Fibroblast of lung (primary cell): ENCODE measurements at regions not wholly inside any gene's neighbourhood (a gene's known extent, or its start where the extent isn't known, plus 50 kb on each side); places are given as distances from the start of the nearest gene placed in this dataset.

Source experiments
- DNase-seq, 2 donors: peaks; one replicate each; pipeline versions ENCODE4 v3.0.0 to v3.0.0-alpha.2; 2010; ENCODE audit warnings: low read depth in 2 of 2
- H2AFZ ChIP-seq: 2 replicates; pipeline ENCODE4 v1.5.1; 2012; ENCODE audit warnings: low read length, control low read depth, inconsistent platforms
- H3K27ac ChIP-seq: 2 replicates; pipeline ENCODE4 v1.5.1; 2011; ENCODE audit warnings: low read length, control low read depth; ENCODE audit not compliant: insufficient read depth
- H3K27me3 ChIP-seq: 2 replicates; pipeline ENCODE4 v1.5.1; 2011; ENCODE audit warnings: mild to moderate bottlenecking, low read length; ENCODE audit not compliant: control insufficient read depth, insufficient read depth
- H3K36me3 ChIP-seq: 2 replicates; pipeline ENCODE4 v1.5.1; 2011; ENCODE audit warnings: low read length; ENCODE audit not compliant: control insufficient read depth, insufficient read depth
- H3K4me1 ChIP-seq: 2 replicates; pipeline ENCODE4 v1.5.1; 2011; ENCODE audit warnings: low read length; ENCODE audit not compliant: control insufficient read depth, insufficient read depth; ENCODE audit errors: extremely low read depth
- H3K4me2 ChIP-seq: 2 replicates; pipeline ENCODE4 v1.5.1; 2011; ENCODE audit warnings: low read length, control low read depth; ENCODE audit not compliant: insufficient read depth; ENCODE audit errors: extremely low read depth
- H3K4me3 ChIP-seq, 4 experiments: fragments of 200-600 bp in 1 of 4; sonication (generic) in 1 of 4; replicated peaks in 1 of 4; 2 replicates each; pipeline ENCODE4 v1.5.1; 2011 to 2016; ENCODE audit warnings: low read length in 4 of 4, low read depth in 3 of 4, mild to moderate bottlenecking in 3 of 4, control low read depth in 2 of 4, inconsistent platforms in 1 of 4, mixed read lengths in 1 of 4; ENCODE audit not compliant: insufficient read depth in 1 of 4; ENCODE audit errors: control extremely low read depth in 1 of 4
- H3K79me2 ChIP-seq: 2 replicates; pipeline ENCODE4 v1.5.1; 2012; ENCODE audit warnings: mild to moderate bottlenecking, low read length, inconsistent platforms; ENCODE audit not compliant: control insufficient read depth, insufficient read depth
- H3K9ac ChIP-seq: 2 replicates; pipeline ENCODE4 v1.5.1; 2011; ENCODE audit warnings: mild to moderate bottlenecking, low read length, control low read depth; ENCODE audit not compliant: insufficient read depth
- H3K9me3 ChIP-seq: 2 replicates; pipeline ENCODE4 v1.5.1; 2012; ENCODE audit warnings: low read depth, low read length; ENCODE audit not compliant: control insufficient read depth, insufficient read depth
- H4K20me1 ChIP-seq: 2 replicates; pipeline ENCODE4 v1.5.1; 2011; ENCODE audit warnings: low read length; ENCODE audit not compliant: control insufficient read depth, insufficient read depth; ENCODE audit errors: extremely low read depth
- EZH2 ChIP-seq: IDR thresholded peaks from 2 replicates; pipeline ENCODE4 v1.5.1; 2012; ENCODE audit warnings: low read length, control low read depth, mild to moderate bottlenecking; ENCODE audit errors: missing control alignments
- TF ChIP-seq, protein P1 (sequence below), 2 donors: IDR thresholded peaks in 1 of 2; conservative IDR thresholded peaks in 1 of 2; 1 replicate in 1 of 2; 2 replicates in 1 of 2; pipeline ENCODE4 v1.5.1; 2011 to 2012; ENCODE audit warnings: low read length in 2 of 2, control low read depth in 1 of 2, inconsistent platforms in 1 of 2, low read depth in 1 of 2, mild to moderate bottlenecking in 1 of 2

DNA sequence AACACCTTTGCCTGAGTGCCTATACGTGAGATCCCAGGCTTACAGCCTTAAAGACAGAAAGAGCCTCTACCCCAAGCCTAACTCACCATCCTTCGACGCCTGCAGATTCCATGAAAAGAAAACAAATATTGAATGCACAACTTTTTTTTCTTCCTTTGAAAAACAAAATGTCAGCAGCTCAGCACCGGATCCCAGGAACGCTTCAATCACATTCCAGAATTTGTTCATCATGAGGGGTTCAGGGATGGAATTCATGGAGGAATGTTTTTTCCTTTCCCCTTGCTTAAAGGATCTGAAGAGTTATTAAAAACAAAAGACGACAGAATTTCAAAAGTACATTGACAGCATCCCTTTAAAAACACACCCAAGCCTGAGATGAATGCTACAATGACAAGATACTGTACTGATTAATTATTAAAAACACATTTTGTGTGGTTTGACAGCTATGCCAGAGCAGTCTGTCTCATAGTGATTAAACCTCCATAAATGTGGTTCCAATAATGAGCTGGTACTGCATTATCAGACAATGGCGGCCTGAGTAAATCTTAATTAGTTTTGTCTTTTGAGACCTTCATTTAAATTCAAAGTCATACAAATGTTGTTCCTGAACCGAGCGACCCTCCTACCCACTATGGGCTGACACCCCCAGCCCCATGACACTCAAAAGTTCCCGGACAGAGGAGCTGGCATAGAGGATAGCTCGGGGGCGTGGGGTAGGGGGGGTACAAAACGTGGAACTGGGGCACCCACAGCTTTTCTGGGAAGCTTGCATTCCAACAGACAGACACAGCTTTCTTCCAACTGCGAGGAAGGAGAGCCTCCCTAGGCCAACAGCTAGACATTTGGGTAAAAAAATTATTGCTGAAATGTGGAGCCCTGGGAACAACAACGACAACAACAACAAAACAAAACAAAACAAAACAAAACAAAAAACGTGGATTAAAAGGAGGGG lies 227.5 kb downstream of the TTC32 start:
- TF ChIP-seq, protein P1, sequence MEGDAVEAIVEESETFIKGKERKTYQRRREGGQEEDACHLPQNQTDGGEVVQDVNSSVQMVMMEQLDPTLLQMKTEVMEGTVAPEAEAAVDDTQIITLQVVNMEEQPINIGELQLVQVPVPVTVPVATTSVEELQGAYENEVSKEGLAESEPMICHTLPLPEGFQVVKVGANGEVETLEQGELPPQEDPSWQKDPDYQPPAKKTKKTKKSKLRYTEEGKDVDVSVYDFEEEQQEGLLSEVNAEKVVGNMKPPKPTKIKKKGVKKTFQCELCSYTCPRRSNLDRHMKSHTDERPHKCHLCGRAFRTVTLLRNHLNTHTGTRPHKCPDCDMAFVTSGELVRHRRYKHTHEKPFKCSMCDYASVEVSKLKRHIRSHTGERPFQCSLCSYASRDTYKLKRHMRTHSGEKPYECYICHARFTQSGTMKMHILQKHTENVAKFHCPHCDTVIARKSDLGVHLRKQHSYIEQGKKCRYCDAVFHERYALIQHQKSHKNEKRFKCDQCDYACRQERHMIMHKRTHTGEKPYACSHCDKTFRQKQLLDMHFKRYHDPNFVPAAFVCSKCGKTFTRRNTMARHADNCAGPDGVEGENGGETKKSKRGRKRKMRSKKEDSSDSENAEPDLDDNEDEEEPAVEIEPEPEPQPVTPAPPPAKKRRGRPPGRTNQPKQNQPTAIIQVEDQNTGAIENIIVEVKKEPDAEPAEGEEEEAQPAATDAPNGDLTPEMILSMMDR (conservative IDR thresholded peaks at IDR 0.05 in 1 of 2, IDR thresholded peaks at IDR 0.05 in 1 of 2; ENCODE audit: low read depth in 1 of 2, low read length in 2 of 2) = no peak
- TF ChIP-seq EZH2 = no peak
- H3K4me3 ChIP-seq = no peak overlapping the region

DNA sequence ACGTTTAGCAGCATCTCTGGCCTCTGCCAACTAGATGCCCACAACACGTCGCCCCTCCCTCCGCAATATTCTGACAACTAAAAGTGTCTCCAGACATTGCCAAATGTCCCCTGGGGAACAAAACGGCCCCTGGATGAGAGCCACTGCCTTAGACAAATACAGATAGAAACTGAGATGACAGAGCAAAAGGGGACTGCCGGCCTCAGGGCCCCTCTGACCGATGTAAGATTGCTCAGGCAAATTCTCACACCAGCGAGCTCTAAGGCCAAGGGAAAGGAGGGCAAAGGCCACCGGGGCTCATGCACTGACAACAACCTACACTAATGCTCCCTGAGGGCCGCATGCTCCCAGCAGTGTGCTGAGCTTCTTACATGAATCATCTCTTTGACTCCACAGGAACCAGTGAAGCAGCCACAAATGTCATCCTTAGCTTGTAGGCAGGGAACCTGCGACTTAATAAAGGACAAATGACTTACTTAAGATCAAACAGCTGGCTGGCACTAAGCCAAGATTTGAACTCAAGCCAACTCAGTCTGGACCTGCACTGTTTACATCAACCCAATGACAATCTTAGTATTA lies 228.5 kb downstream of the TTC32 start:
- DNase-seq = peak; percentile 33 to 36

More for the DNA sequence above, 227.5 kb downstream of the TTC32 start:
- Histone ChIP-seq H2AFZ (no peak overlapping the region), H3K36me3 (no peaks in the 10 kb centered on the region), H3K79me2 (no peaks in the 10 kb centered on the region), H3K9ac (no peak overlapping the region), H3K4me2 (no peak overlapping the region), H4K20me1 (no peaks in the 10 kb centered on the region), H3K4me1 (no peaks in the 10 kb centered on the region), H3K9me3 (no peaks in the 10 kb centered on the region), H3K27me3 (no peaks in the 10 kb centered on the region), H3K27ac (no peak overlapping the region)
- DNase-seq = no peak

DNA sequence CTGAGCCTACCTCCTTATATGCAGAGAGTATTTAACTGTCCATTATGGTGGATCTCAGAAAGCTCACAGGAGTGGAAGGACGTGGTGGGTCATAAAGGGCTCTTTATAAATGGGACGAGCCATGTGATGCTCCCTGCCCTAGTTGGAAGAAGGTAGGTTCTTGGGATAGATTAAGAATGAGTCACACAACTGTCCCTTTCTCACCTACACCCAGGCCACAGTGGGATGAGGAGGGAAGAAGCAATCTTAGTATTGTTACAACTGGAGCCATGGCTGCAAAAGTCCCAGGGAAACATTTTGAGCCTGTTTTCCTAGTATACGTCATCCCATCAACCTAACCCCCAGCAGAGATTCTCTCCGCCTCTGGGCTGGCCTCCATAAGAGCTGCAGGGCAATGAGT lies 229.9 kb downstream of the TTC32 start:
- no peak for TF ChIP-seq EZH2
- H3K9me3 ChIP-seq = no peaks in the 10 kb centered on the region
- no peak overlapping the region for H3K4me2 ChIP-seq
- no peak overlapping the region for H2AFZ ChIP-seq
- no peak overlapping the region for H3K4me3 ChIP-seq
- no peaks in the 10 kb centered on the region for H4K20me1 ChIP-seq
- no peaks in the 10 kb centered on the region for H3K27me3 ChIP-seq
- DNase-seq = no peak
- no peak overlapping the region for H3K9ac ChIP-seq
- no peaks in the 10 kb centered on the region for H3K36me3 ChIP-seq
- no peaks in the 10 kb centered on the region for H3K79me2 ChIP-seq
- H3K27ac ChIP-seq = no peak overlapping the region
- no peaks in the 10 kb centered on the region for H3K4me1 ChIP-seq

More for the DNA sequence above, 228.5 kb downstream of the TTC32 start:
- Histone ChIP-seq H3K79me2 (no peaks in the 10 kb centered on the region), H3K27ac (no peak overlapping the region), H3K36me3 (no peaks in the 10 kb centered on the region), H3K9ac (no peak overlapping the region), H3K9me3 (no peaks in the 10 kb centered on the region), H3K4me1 (no peaks in the 10 kb centered on the region), H3K4me3 (no peak overlapping the region), H4K20me1 (no peaks in the 10 kb centered on the region), H3K27me3 (no peaks in the 10 kb centered on the region), H3K4me2 (no peak overlapping the region), H2AFZ (no peak overlapping the region)
- TF ChIP-seq, protein P1 (conservative IDR thresholded peaks at IDR 0.05 in 1 of 2, IDR thresholded peaks at IDR 0.05 in 1 of 2; ENCODE audit: low read depth in 1 of 2, low read length in 2 of 2) = no peak
- TF ChIP-seq EZH2 = no peak
